Caco-2 (cell line): ENCODE measurements at regions not wholly inside any gene's neighbourhood (a gene's known extent, or its start where the extent isn't known, plus 50 kb on each side); places are given as distances from the start of the nearest gene placed in this dataset.
"Not testable (repeated sequence)": the region's sequence is repeated elsewhere in the genome, so short reads cannot be mapped to it uniquely, and the experiment has no call there.

Experiments used
- BruUV-seq: library from RNA; stranded (reverse); fragments of 400-500 nt; replicated peaks from 2 replicates; lab custom pipeline; 2021; lab: Mats Ljungman, UMichigan
- CTCF ChIA-PET: fragments of 300-600 bp; sonication (Branson Sonifier 250); formaldehyde crosslinking; loops from one replicate; lab custom pipeline; 2022; ENCODE audit warnings: antibody characterized with exemption; lab: Charles Lee
- POLR2A ChIA-PET: fragments of 300-600 bp; sonication (Branson Sonifier 250); formaldehyde crosslinking; loops from one replicate; lab custom pipeline; 2022; ENCODE audit warnings: antibody characterized with exemption; lab: Charles Lee
- DNase-seq, 2 experiments: peaks; one replicate each; pipeline versions ENCODE4 v3.0.0 to v3.0.0-alpha.2; 2020 to 2022
- H3K27me3 ChIP-seq: replicated peaks from 2 replicates; pipeline ENCODE4 v1.6.0; 2011; ENCODE audit warnings: low read length; ENCODE audit not compliant: control insufficient read depth, insufficient read depth
- H3K36me3 ChIP-seq: 2 replicates; pipeline ENCODE4 v1.5.1; 2011; ENCODE audit warnings: low read length; ENCODE audit not compliant: control insufficient read depth, insufficient read depth
- H3K4me1 ChIP-seq: fragments of 250-450 bp; sonication (Bioruptor Pico); 2 replicates; pipeline ENCODE4 v1.5.1; 2020; ENCODE audit warnings: mild to moderate bottlenecking
- H3K4me3 ChIP-seq: 2 replicates; pipeline ENCODE4 v1.5.1; 2011; ENCODE audit warnings: low read depth, mild to moderate bottlenecking, control low read depth, low read length
- H3K9me3 ChIP-seq: fragments of 250-450 bp; sonication (Bioruptor Pico); 2 replicates; pipeline ENCODE4 v1.5.1; 2020; ENCODE audit warnings: mild to moderate bottlenecking, moderate library complexity
- H3K27ac Mint-ChIP-seq: one replicate; pipeline ENCODE4 v1.8.0; 2022; ENCODE audit warnings: mixed read lengths; ENCODE audit not compliant: unreplicated experiment
- H3K27me3 Mint-ChIP-seq: one replicate; pipeline ENCODE4 v1.8.0; 2022; ENCODE audit warnings: mixed read lengths; ENCODE audit not compliant: insufficient read depth, unreplicated experiment
- H3K36me3 Mint-ChIP-seq: one replicate; pipeline ENCODE4 v1.8.0; 2022; ENCODE audit warnings: mild to moderate bottlenecking, mixed read lengths; ENCODE audit not compliant: insufficient read depth, unreplicated experiment
- H3K4me1 Mint-ChIP-seq: one replicate; pipeline ENCODE4 v1.8.0; 2022; ENCODE audit warnings: low read depth, mixed read lengths; ENCODE audit not compliant: unreplicated experiment
- H3K4me3 Mint-ChIP-seq: one replicate; pipeline ENCODE4 v1.8.0; 2022; ENCODE audit warnings: mild to moderate bottlenecking, moderate library complexity, mixed read lengths; ENCODE audit not compliant: unreplicated experiment
- H3K9me3 Mint-ChIP-seq: one replicate; pipeline ENCODE4 v1.8.0; 2022; ENCODE audit warnings: mixed read lengths; ENCODE audit not compliant: unreplicated experiment
- intact Hi-C: fragments of 100-400 bp; cut with micrococcal nuclease; formaldehyde crosslinking; loops from one replicate; pipeline ENCODE4 v1.10.0; 2022; ENCODE audit not compliant: unreplicated experiment
- TF ChIP-seq, protein P1 (sequence below), 2 experiments: fragments of 200-600 bp in 1 of 2; IDR thresholded peaks; 1 replicate in 1 of 2; 2 replicates in 1 of 2; pipeline versions ENCODE4 v1.5.1 to v1.8.0; 2011 to 2022; ENCODE audit warnings: antibody characterized with exemption in 1 of 2, control low read depth in 1 of 2, inconsistent platforms in 1 of 2, low read depth in 1 of 2, low read length in 1 of 2, mild to moderate bottlenecking in 1 of 2, moderate library complexity in 1 of 2; ENCODE audit not compliant: insufficient read depth in 1 of 2, severe bottlenecking in 1 of 2, unreplicated experiment in 1 of 2

GRCh38 chr5:27093279-27093678 lies 54.9 kb upstream of the CDH9 start:
- Histone ChIP-seq H3K4me1 (no peaks in the 10 kb centered on the region), H3K27me3 (no peaks in the 10 kb centered on the region), H3K4me3 (no peak overlapping the region), H3K9me3 (no peaks in the 10 kb centered on the region), H3K36me3 (no peaks in the 10 kb centered on the region)
- ChIA-PET POLR2A (interaction anchor here (0.7 kb wide), 1 partner anchor 23 kb away, joined by 3 read pairs; no protein-coding TSS in a partner anchor), CTCF (no interaction called here)
- Mint-ChIP-seq H3K4me3 (no peak overlapping the region), H3K27me3 (no peaks in the 10 kb centered on the region), H3K27ac (no peak overlapping the region), H3K4me1 (no peaks in the 10 kb centered on the region), H3K9me3 (no peaks in the 10 kb centered on the region), H3K36me3 (no peaks in the 10 kb centered on the region)
- no TSS peak for BruUV-seq
- intact Hi-C loops = no loop called here
- TF ChIP-seq, protein P1, sequence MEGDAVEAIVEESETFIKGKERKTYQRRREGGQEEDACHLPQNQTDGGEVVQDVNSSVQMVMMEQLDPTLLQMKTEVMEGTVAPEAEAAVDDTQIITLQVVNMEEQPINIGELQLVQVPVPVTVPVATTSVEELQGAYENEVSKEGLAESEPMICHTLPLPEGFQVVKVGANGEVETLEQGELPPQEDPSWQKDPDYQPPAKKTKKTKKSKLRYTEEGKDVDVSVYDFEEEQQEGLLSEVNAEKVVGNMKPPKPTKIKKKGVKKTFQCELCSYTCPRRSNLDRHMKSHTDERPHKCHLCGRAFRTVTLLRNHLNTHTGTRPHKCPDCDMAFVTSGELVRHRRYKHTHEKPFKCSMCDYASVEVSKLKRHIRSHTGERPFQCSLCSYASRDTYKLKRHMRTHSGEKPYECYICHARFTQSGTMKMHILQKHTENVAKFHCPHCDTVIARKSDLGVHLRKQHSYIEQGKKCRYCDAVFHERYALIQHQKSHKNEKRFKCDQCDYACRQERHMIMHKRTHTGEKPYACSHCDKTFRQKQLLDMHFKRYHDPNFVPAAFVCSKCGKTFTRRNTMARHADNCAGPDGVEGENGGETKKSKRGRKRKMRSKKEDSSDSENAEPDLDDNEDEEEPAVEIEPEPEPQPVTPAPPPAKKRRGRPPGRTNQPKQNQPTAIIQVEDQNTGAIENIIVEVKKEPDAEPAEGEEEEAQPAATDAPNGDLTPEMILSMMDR (IDR thresholded peaks at IDR 0.05; ENCODE audit: insufficient read depth in 1 of 2, low read depth in 1 of 2, low read length in 1 of 2, severe bottlenecking in 1 of 2, unreplicated experiment in 1 of 2) = no peak
- DNase-seq = no peak

- POLR2A ChIA-PET = no interaction called here
- intact Hi-C loops = no loop called here
- no TSS peak for BruUV-seq
Measured at GRCh38 chr5:27091858-27092257, 53.5 kb upstream of the CDH9 start.

DNA sequence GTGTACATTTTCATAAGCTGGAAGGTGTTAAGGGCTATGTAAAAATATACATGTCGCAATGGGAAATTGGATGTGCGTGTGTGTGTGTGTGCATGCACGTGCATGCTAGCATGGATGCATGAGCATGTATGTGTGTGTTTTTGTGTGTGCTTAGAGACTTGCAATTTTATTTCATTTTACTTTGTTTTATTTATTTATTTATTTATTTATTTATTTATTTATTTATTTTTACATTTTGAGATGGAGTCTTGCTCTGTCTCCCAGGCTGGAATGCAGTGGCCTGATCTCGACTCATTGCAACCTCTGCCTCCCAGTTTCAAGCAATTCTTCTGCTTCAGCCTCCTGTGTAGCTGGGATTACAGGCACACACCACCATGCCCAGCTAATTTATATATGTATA lies 50.4 kb upstream of the CDH9 start:
- CTCF ChIA-PET, H3K27me3 ChIP-seq, H3K36me3 ChIP-seq, H3K27me3 Mint-ChIP-seq, H3K4me1 ChIP-seq, H3K9me3 ChIP-seq, intact Hi-C loops, H3K4me3 ChIP-seq, POLR2A ChIA-PET, H3K27ac Mint-ChIP-seq, H3K9me3 Mint-ChIP-seq, DNase-seq, H3K4me1 Mint-ChIP-seq, H3K4me3 Mint-ChIP-seq, H3K36me3 Mint-ChIP-seq, BruUV-seq: not testable (repeated sequence)

More at GRCh38 chr5:27091858-27092257, 53.5 kb upstream of the CDH9 start:
- no peaks in the 10 kb centered on the region for H3K9me3 Mint-ChIP-seq
- CTCF ChIA-PET = no interaction called here
- H3K27me3 ChIP-seq = no peaks in the 10 kb centered on the region
- H3K36me3 ChIP-seq = no peaks in the 10 kb centered on the region
- no peak overlapping the region for H3K4me3 ChIP-seq
- H3K4me1 Mint-ChIP-seq = no peaks in the 10 kb centered on the region
- no peaks in the 10 kb centered on the region for H3K36me3 Mint-ChIP-seq
- H3K27ac Mint-ChIP-seq = no peak overlapping the region
- no peak for DNase-seq
- H3K4me1 ChIP-seq = no peaks in the 10 kb centered on the region
- no peak overlapping the region for H3K4me3 Mint-ChIP-seq
- H3K9me3 ChIP-seq = no peaks in the 10 kb centered on the region
- TF ChIP-seq, protein P1 (IDR thresholded peaks at IDR 0.05; ENCODE audit: insufficient read depth in 1 of 2, low read depth in 1 of 2, low read length in 1 of 2, severe bottlenecking in 1 of 2, unreplicated experiment in 1 of 2) = no peak
- H3K27me3 Mint-ChIP-seq = no peaks in the 10 kb centered on the region
